ENCODE measurements at regions not wholly inside any gene's neighbourhood (a gene's known extent, or its start where the extent isn't known, plus 50 kb on each side); places are given as distances from the start of the nearest gene placed in this dataset.

DNA sequence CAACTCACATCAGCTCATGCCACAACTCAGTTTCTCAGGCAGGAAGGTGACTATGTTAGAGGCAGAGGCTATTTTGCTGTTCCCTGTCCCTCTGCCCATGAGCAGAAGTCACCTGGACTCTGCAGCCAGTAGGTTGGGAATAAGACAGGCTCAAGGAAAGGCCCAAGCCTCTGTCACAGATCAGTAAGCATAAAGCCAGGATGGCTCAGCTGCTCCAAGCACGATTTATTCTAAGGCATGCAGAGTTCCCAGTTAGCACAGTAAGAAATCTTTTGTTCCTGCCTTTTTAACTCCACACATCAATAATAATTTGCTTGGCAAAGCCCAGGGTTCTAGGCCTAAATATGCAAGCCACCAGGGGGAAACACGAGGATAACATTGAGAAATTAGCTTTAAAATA, 249.0 kb upstream of the ADRA1B start:
- no peak for TF ChIP-seq CTCF (IDR thresholded peaks at IDR 0.05; ENCODE audit: low read length)
- TF ChIP-seq EZH2phosphoT487 (IDR thresholded peaks at IDR 0.05; ENCODE audit: low read length), result no peak
